OCI-LY3 (cell line): ENCODE measurements at regions not wholly inside any gene's neighbourhood (a gene's known extent, or its start where the extent isn't known, plus 50 kb on each side); places are given as distances from the start of the nearest gene placed in this dataset.

Source experiments
- EZH2phosphoT487 ChIP-seq: fragments of 200-600 bp; shearing (Covaris generic); IDR thresholded peaks from 2 replicates; pipeline ENCODE4 v1.6.1; 2018; ENCODE audit warnings: antibody characterized with exemption, mixed run types, low read depth
- TF ChIP-seq, protein P1 (sequence below): fragments of 200-600, 300-600 bp; sonication (generic); IDR thresholded peaks from 2 replicates; pipeline ENCODE4 v1.5.1; 2014; ENCODE audit warnings: antibody characterized with exemption, low read length, low read depth

DNA sequence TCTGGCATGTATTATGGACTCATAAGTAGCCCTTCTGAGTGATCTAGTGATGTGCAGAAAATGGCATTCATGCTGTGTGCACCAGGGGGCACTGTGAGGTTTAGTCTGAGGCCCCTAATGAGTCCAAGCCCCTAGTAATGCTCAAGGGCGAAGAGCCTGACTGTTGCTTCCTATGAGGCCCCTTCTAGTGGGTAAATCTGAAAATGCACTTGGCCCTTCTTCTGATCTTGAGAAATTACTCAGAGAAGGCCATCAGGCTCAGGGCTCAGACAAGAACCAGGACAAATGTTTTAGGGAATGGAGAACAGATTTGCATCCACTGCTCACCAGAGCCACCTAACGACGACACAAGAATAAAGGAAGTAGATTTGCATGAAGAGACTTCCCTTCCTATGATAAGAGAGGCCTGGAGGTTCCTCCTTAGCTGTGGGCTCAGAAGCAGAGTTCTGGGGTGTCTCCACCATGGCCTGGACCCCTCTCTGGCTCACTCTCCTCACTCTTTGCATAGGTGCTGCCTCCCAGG is 75.8 kb downstream of the GGTLC2 start:
- TF ChIP-seq EZH2phosphoT487 = no peak
- TF ChIP-seq, protein P1, sequence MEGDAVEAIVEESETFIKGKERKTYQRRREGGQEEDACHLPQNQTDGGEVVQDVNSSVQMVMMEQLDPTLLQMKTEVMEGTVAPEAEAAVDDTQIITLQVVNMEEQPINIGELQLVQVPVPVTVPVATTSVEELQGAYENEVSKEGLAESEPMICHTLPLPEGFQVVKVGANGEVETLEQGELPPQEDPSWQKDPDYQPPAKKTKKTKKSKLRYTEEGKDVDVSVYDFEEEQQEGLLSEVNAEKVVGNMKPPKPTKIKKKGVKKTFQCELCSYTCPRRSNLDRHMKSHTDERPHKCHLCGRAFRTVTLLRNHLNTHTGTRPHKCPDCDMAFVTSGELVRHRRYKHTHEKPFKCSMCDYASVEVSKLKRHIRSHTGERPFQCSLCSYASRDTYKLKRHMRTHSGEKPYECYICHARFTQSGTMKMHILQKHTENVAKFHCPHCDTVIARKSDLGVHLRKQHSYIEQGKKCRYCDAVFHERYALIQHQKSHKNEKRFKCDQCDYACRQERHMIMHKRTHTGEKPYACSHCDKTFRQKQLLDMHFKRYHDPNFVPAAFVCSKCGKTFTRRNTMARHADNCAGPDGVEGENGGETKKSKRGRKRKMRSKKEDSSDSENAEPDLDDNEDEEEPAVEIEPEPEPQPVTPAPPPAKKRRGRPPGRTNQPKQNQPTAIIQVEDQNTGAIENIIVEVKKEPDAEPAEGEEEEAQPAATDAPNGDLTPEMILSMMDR = no peak
